DMS114 treated with DMSO at 0.1 percent for 48 hours (cell line): ENCODE measurements at regions not wholly inside any gene's neighbourhood (a gene's known extent, or its start where the extent isn't known, plus 50 kb on each side); places are given as distances from the start of the nearest gene placed in this dataset.
"Not testable (repeated sequence)": the region's sequence is repeated elsewhere in the genome, so short reads cannot be mapped to it uniquely, and the experiment has no call there.

ENCODE experiments used
- DNase-seq: peaks from one replicate; lab custom pipeline; 2025; ENCODE audit not compliant: unreplicated experiment; lab: John Stamatoyannopoulos, UW

- DNase-seq = not testable (repeated sequence)
These were observed 56.0 kb upstream of the CACNA2D1 start for GRCh38 chr7:82499546-82499945.

- no peak for DNase-seq
These were observed 50.8 kb upstream of the CACNA2D1 start for GRCh38 chr7:82494420-82494819.
